Right atrium auricular region (tissue), 2 donors: ENCODE measurements at regions not wholly inside any gene's neighbourhood (a gene's known extent, or its start where the extent isn't known, plus 50 kb on each side); places are given as distances from the start of the nearest gene placed in this dataset.
A peak's percentile ranks its signal among the peaks of the same experiment; 100 is the strongest.

ENCODE experiments used
- DNase-seq: peaks from one replicate; pipeline ENCODE4 v3.0.0-alpha.2; 2019; ENCODE audit warnings: low spot score
- H3K27ac ChIP-seq, 2 donors: fragments of 200-600 bp; sonication (generic); 1 replicate in 1 of 2; 2 replicates in 1 of 2; pipeline ENCODE4 v1.5.1; 2016 to 2019
- H3K27me3 ChIP-seq, 2 donors: fragments of 200-600 bp; sonication (generic); one replicate each; pipeline versions ENCODE4 v1.5.1 to v1.6.0; 2017 to 2019
- H3K36me3 ChIP-seq: fragments of 200-600 bp; sonication (generic); one replicate; pipeline ENCODE4 v1.5.1; 2016
- H3K4me1 ChIP-seq, 2 donors: fragments of 200-600 bp; sonication (generic); one replicate each; pipeline versions ENCODE4 v1.5.1 to v1.6.0; 2017 to 2019
- H3K4me3 ChIP-seq, 2 donors: fragments of 200-600 bp; sonication (generic); 1 replicate in 1 of 2; 2 replicates in 1 of 2; pipeline ENCODE4 v1.5.1; 2017 to 2019; ENCODE audit warnings: mild to moderate bottlenecking in 1 of 2, moderate library complexity in 1 of 2
- H3K9me3 ChIP-seq, 2 donors: fragments of 200-600 bp; sonication (generic); one replicate each; pipeline ENCODE4 v1.5.1; 2019
- CTCF ChIP-seq, 2 donors: fragments of 200-600 bp; sonication (generic); IDR thresholded peaks; one replicate each; pipeline ENCODE4 v1.5.1; 2019; ENCODE audit warnings: antibody characterized with exemption in 2 of 2

GRCh38 chr6:156599366-156599765 lies 177.8 kb upstream of the ARID1B start:
- peaks cover 0 to 30% of the 10 kb centered on the region in 2 donors for H3K4me1 ChIP-seq
- H3K36me3 ChIP-seq, result no peaks in the 10 kb centered on the region
- H3K27me3 ChIP-seq, result no peaks in the 10 kb centered on the region
- H3K4me3 ChIP-seq, result no peak overlapping the region
- TF ChIP-seq CTCF (IDR thresholded peaks at IDR 0.05), result no peak
- no peak for DNase-seq
- peak overlapping the region; percentile 69 to 80 for H3K27ac ChIP-seq
- H3K9me3 ChIP-seq, result no peaks in the 10 kb centered on the region

DNA sequence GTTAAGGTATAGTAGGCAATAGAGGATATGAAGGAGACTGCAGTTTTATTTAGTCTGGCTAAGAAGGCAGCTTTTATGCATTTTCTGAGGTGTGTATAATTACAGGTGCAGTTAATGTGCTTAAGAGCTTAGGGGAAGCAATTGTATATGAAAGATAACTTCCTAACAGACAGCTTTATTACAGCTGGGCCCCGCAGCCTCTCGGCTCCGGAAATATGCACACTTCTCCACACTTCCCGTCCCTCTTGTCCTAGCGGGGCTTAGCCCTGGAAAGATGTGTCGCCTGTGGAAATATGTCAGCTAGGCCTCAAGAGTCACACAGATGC lies 178.4 kb upstream of the ARID1B start:
- TF ChIP-seq CTCF (IDR thresholded peaks at IDR 0.05), result no peak
- Histone ChIP-seq H3K4me1 (peaks cover 0 to 30% of the 10 kb centered on the region in 2 donors), H3K4me3 (no peak overlapping the region), H3K27me3 (no peaks in the 10 kb centered on the region), H3K9me3 (no peaks in the 10 kb centered on the region), H3K27ac (no peak overlapping the region), H3K36me3 (no peaks in the 10 kb centered on the region)
- no peak for DNase-seq

DNA sequence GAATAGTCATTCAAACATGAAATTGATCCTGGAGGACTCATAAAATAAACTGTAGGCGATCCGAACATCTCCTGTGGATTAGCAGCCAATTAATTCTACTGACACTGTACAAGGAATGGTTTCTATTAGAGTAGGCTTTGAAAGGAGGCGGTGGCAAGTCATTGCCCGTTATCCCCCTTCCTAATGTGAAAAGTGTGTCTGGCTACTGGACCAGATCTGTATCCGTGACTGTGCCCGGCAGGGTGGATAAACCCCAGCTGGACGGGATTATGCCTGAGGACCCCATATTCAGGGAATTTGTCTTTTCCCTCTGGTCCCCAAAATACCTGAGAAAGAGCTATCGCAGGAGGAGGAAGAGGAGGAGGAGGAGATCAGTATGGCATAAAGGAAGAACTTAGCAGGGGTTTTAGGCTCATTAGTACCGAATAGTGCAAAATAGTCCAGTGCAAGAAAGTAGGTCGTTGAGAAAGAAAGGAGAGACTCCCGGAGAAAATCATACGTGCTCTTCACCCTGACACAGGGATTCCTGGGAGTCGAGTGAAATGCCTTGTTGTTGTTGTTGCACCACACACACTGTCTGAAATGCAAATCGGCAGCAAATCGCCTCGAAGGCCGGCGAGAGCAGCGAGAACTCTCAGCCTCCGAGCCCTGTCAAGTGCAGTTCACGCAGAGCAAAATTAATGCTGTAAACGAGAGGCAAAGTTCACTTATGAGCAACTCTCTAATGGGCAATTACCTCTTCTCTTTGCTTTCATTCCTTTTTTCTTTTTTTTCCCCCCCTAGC lies 178.9 kb upstream of the ARID1B start:
- Histone ChIP-seq H3K4me1 (peaks cover 0 to 30% of the 10 kb centered on the region in 2 donors), H3K4me3 (no peak overlapping the region), H3K27me3 (no peaks in the 10 kb centered on the region), H3K36me3 (no peaks in the 10 kb centered on the region), H3K27ac (no peak overlapping the region), H3K9me3 (no peaks in the 10 kb centered on the region)
- no peak for TF ChIP-seq CTCF (IDR thresholded peaks at IDR 0.05)
- DNase-seq, result no peak

DNA sequence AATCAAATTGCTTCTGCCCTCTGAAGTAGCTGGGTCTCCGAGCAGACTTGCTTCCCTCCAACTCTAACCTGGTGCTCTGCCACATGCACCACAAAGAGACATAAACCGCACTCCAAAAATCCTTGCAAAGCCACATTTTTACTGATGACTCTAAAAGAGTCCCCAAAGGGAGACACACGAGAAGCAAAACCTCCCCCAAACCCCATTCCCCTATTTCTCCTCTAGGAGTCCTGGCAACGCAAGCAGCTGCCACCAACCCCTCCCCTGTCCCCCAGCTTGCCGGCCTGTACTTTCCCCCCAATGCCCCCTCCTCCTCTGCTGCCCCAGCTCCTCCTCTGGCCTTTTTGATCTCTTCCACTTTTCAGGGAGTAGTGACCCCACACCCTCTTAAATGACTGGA lies 180.1 kb upstream of the ARID1B start:
- DNase-seq, result no peak
- Histone ChIP-seq H3K9me3 (no peaks in the 10 kb centered on the region), H3K27ac (no peak overlapping the region), H3K4me3 (no peak overlapping the region), H3K4me1 (peaks cover 0 to 30% of the 10 kb centered on the region in 2 donors), H3K36me3 (no peaks in the 10 kb centered on the region), H3K27me3 (no peaks in the 10 kb centered on the region)
- TF ChIP-seq CTCF (IDR thresholded peaks at IDR 0.05), result no peak

DNA sequence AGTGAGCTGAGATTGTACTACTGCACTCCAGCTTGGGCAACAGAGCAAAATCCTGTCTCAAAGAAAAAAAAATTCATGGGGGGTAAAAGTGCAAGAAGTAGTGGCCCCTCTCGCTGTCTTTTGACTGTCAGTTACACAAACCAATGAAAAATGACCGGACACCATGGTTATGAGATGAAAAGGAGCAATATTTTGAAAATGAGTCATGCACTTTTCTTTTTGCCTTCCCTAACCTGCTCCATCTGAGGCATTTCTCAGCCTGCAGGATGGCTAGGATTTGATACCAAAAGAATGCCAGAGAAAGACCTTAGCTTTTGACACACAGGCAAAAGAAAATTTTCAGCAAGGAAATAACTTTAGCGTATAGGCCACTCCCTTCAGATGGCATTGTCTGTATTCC lies 181.7 kb upstream of the ARID1B start:
- TF ChIP-seq CTCF (IDR thresholded peaks at IDR 0.05), result no peak
- H3K27me3 ChIP-seq, result no peaks in the 10 kb centered on the region
- H3K27ac ChIP-seq, result no peak overlapping the region
- peaks cover 0 to 16% of the 10 kb centered on the region in 2 donors for H3K4me1 ChIP-seq
- no peak for DNase-seq
- H3K36me3 ChIP-seq, result no peaks in the 10 kb centered on the region
- H3K4me3 ChIP-seq, result no peak overlapping the region
- H3K9me3 ChIP-seq, result no peaks in the 10 kb centered on the region

GRCh38 chr6:156593893-156594292 lies 183.3 kb upstream of the ARID1B start:
- Histone ChIP-seq H3K4me1 (peaks cover 0 to 1% of the 10 kb centered on the region in 2 donors), H3K27ac (no peak overlapping the region), H3K4me3 (no peak overlapping the region), H3K9me3 (no peaks in the 10 kb centered on the region), H3K36me3 (no peaks in the 10 kb centered on the region), H3K27me3 (no peaks in the 10 kb centered on the region)
- no peak for DNase-seq
- no peak for TF ChIP-seq CTCF (IDR thresholded peaks at IDR 0.05)
